Suprapubic skin (tissue), 4 donors: ENCODE measurements at regions not wholly inside any gene's neighbourhood (a gene's known extent, or its start where the extent isn't known, plus 50 kb on each side); places are given as distances from the start of the nearest gene placed in this dataset.

ENCODE experiments used
- CTCF ChIP-seq, 2 donors: fragments of 200-600 bp in 1 of 2; fragments of 450-650 bp in 1 of 2; sonication (generic) in 1 of 2; IDR thresholded peaks; one replicate each; pipeline ENCODE4 v1.5.1; 2016 to 2019; ENCODE audit warnings: antibody characterized with exemption in 2 of 2, mild to moderate bottlenecking in 1 of 2, moderate library complexity in 1 of 2
- EP300 ChIP-seq: sonication (generic); formaldehyde crosslinking; IDR thresholded peaks from one replicate; pipeline ENCODE4 v1.6.1; 2017; ENCODE audit warnings: antibody characterized with exemption
- POLR2A ChIP-seq, 2 donors: fragments of 450-650 bp; IDR thresholded peaks; one replicate each; pipeline ENCODE4 v1.6.1; 2017; ENCODE audit warnings: antibody characterized with exemption in 2 of 2, mild to moderate bottlenecking in 2 of 2, moderate library complexity in 2 of 2
- POLR2AphosphoS5 ChIP-seq, 3 donors: sonication (generic); formaldehyde crosslinking; IDR thresholded peaks; one replicate each; pipeline ENCODE4 v1.6.1; 2017; ENCODE audit warnings: antibody characterized with exemption in 3 of 3

GRCh38 chr4:4605849-4606248 lies 64.0 kb upstream of the STX18 start:
- TF ChIP-seq POLR2AphosphoS5 (IDR thresholded peaks at IDR 0.05) (no peak), POLR2A (IDR thresholded peaks at IDR 0.05) (no peak), CTCF (IDR thresholded peaks at IDR 0.05) (no peak), EP300 (no peak)
